Heart left ventricle (tissue), 16 donors: ENCODE measurements at regions not wholly inside any gene's neighbourhood (a gene's known extent, or its start where the extent isn't known, plus 50 kb on each side); places are given as distances from the start of the nearest gene placed in this dataset.

ENCODE experiments used
- ATAC-seq, 4 donors: fragments of 200-7000 bp; cut with Tn5 transposase; one replicate each; pipeline ENCODE4 v1.9.1; 2020 to 2022; ENCODE audit warnings: moderate library complexity in 4 of 4, mild to moderate bottlenecking in 3 of 4, moderate number of reproducible peaks in 1 of 4
- DNase-seq, 5 donors: peaks; one replicate each; pipeline ENCODE4 v3.0.0-alpha.2; 2020
- H3K27ac ChIP-seq, 12 donors: fragments of 200-600 bp; sonication (generic) in 4 of 12; one replicate each; pipeline versions ENCODE4 v1.5.0 to v1.8.0; 2016 to 2022; ENCODE audit warnings: mild to moderate bottlenecking in 2 of 12
- H3K27me3 ChIP-seq, 9 donors: fragments of 200-600 bp; sonication (generic) in 2 of 9; one replicate each; pipeline versions ENCODE4 v1.5.1 to v1.8.0; 2016 to 2022; ENCODE audit warnings: mild to moderate bottlenecking in 3 of 9
- H3K36me3 ChIP-seq, 9 donors: fragments of 200-600 bp; sonication (generic) in 2 of 9; one replicate each; pipeline versions ENCODE4 v1.5.0 to v1.8.0; 2018 to 2022; ENCODE audit warnings: mild to moderate bottlenecking in 2 of 9
- H3K4me1 ChIP-seq, 12 donors: fragments of 200-600 bp; sonication (generic) in 4 of 12; one replicate each; pipeline versions ENCODE4 v1.5.0 to v1.8.0; 2016 to 2022; ENCODE audit warnings: mild to moderate bottlenecking in 3 of 12
- H3K4me3 ChIP-seq, 12 donors: fragments of 200-600 bp; sonication (generic) in 4 of 12; one replicate each; pipeline versions ENCODE4 v1.5.0 to v1.8.0; 2017 to 2022; ENCODE audit warnings: mild to moderate bottlenecking in 9 of 12, moderate library complexity in 4 of 12
- H3K9me3 ChIP-seq, 12 donors: fragments of 200-600 bp; sonication (generic) in 4 of 12; one replicate each; pipeline versions ENCODE4 v1.5.0 to v1.8.0; 2016 to 2022; ENCODE audit warnings: mild to moderate bottlenecking in 1 of 12
- CTCF ChIP-seq, 12 donors: fragments of 200-600 bp; sonication (generic) in 4 of 12; IDR thresholded peaks; one replicate each; pipeline versions ENCODE4 v1.5.0 to v1.8.0; 2018 to 2022; ENCODE audit warnings: antibody characterized with exemption in 12 of 12, mild to moderate bottlenecking in 5 of 12
- POLR2A ChIP-seq, 2 donors: fragments of 450-650 bp; IDR thresholded peaks; one replicate each; pipeline ENCODE4 v1.6.1; 2017; ENCODE audit warnings: antibody characterized with exemption in 2 of 2, mild to moderate bottlenecking in 2 of 2, moderate library complexity in 2 of 2
- WGBS, 4 donors: extraction: QIAGEN DNeasy Blood & Tissue Kit in 2 of 4; methylation state at CpG; one replicate each; pipeline versions ENCODE4 v1.1.5 to v1.1.7; 2013 to 2018; 5-methylcytosine and 5-hydroxymethylcytosine counted together
- intact Hi-C, 10 donors: fragments of 100-400 bp; cut with DNase I; formaldehyde crosslinking; loops; one replicate each; pipeline versions ENCODE4 v1.11.1 to v1.14.2; 2022
- donor health status: ischemic (EF 13 %, LVEDD 7.1; RV severe dilation, severe dysfunction).
- donor health status: healthy with polysubstance abuse.
- donor health status: DM: no; HTN: yes; CAD: no.
- donor health status: DM: no; HTN: no; CAD: no.
- donor health status: ischemic (EF 25% LVEDD 6.9; RV normal size, moderate dysfunction).
- donor health status: ischemic (EF 25% LVEDD 5.7; RV mildly dilated, moderate dysfunction).
- donor health status: healthy.
- donor health status: DM: yes; HTN: yes; CAD: no.
- donor health status: ischemic (EF 35%, LVEDD 5.7; RV mildly dilated, moderate dysfunction).
- donor health status: nonischemic (EF 11% LVEDD 7.7; RV severe dilation, severe dysfunction).
- donor health status: DM: yes; HTN: yes; CAD: no.
- donor health status: PGD.
- donor health status: ischemic (EF 29% LVEDD 5.4; RV normal size, mild dysfunction).
- donor health status: nonischemic (EF 23%, LVEDD 6.1; RV moderate dilation, normal function).

- peaks cover 0 to 6% (median 0%) of the 10 kb centered on the region in 12 donors for H3K9me3 ChIP-seq
- H3K36me3 ChIP-seq, result no peaks in the 10 kb centered on the region
- DNase-seq (no peak), ATAC-seq (no peak)
- H3K27me3 ChIP-seq, result peaks cover 0 to 6% (median 0%) of the 10 kb centered on the region in 9 donors
- 63 to 71% (median 66%) methylated on average over 3 of the region's 3 CpGs for WGBS, 4 donors
- intact Hi-C loops, result no loop called here
- H3K4me1 ChIP-seq, result no peaks in the 10 kb centered on the region
- H3K4me3 ChIP-seq, result no peak overlapping the region
- H3K27ac ChIP-seq, result no peak overlapping the region
- TF ChIP-seq CTCF (IDR thresholded peaks at IDR 0.05) (no peak), POLR2A (IDR thresholded peaks at IDR 0.05) (no peak)
Measured at GRCh38 chr11:127199306-127199801, 198.8 kb upstream of the KIRREL3 start.

GRCh38 chr11:127195501-127196120, 195.0 kb upstream of the KIRREL3 start:
- no peaks in the 10 kb centered on the region for H3K4me1 ChIP-seq
- WGBS, 4 donors, result 44 to 60% (median 47%) methylated on average over 8 of the region's 8 CpGs
- no peaks in the 10 kb centered on the region for H3K9me3 ChIP-seq
- ATAC-seq (no peak), DNase-seq (no peak)
- H3K4me3 ChIP-seq, result no peak overlapping the region
- intact Hi-C loops, result no loop called here
- peaks cover 0 to 6% (median 0%) of the 10 kb centered on the region in 9 donors for H3K27me3 ChIP-seq
- no peak overlapping the region for H3K27ac ChIP-seq
- no peak for TF ChIP-seq CTCF (IDR thresholded peaks at IDR 0.05)
- TF ChIP-seq POLR2A (IDR thresholded peaks at IDR 0.05), result no peak
- H3K36me3 ChIP-seq, result no peaks in the 10 kb centered on the region

- H3K4me1 ChIP-seq, result no peaks in the 10 kb centered on the region
- no peak for TF ChIP-seq POLR2A (IDR thresholded peaks at IDR 0.05)
- TF ChIP-seq CTCF (IDR thresholded peaks at IDR 0.05), result no peak
- no peaks in the 10 kb centered on the region for H3K9me3 ChIP-seq
- no peak overlapping the region for H3K27ac ChIP-seq
- 18 to 30% (median 21%) methylated on average over 7 of the region's 7 CpGs for WGBS, 4 donors
- no peaks in the 10 kb centered on the region for H3K36me3 ChIP-seq
- H3K27me3 ChIP-seq, result peaks cover 0 to 6% (median 0%) of the 10 kb centered on the region in 9 donors
- no peak for DNase-seq
- H3K4me3 ChIP-seq, result no peak overlapping the region
- no peak for ATAC-seq
- intact Hi-C loops, result no loop called here
Measured at GRCh38 chr11:127194521-127194920, 194.0 kb upstream of the KIRREL3 start.

- Histone ChIP-seq H3K36me3 (no peaks in the 10 kb centered on the region), H3K27ac (no peak overlapping the region), H3K9me3 (no peaks in the 10 kb centered on the region), H3K27me3 (peaks cover 0 to 11% (median 0%) of the 10 kb centered on the region in 9 donors), H3K4me3 (no peak overlapping the region), H3K4me1 (no peaks in the 10 kb centered on the region)
- intact Hi-C loops, result no loop called here
- WGBS, 4 donors, result 30 to 45% (median 39%) methylated on average over 3 of the region's 3 CpGs
- no peak for TF ChIP-seq POLR2A (IDR thresholded peaks at IDR 0.05)
- no peak for TF ChIP-seq CTCF (IDR thresholded peaks at IDR 0.05)
- ATAC-seq (no peak), DNase-seq (no peak)
Measured at GRCh38 chr11:127193950-127194349, 193.4 kb upstream of the KIRREL3 start.
